ENCODE measurements at regions not wholly inside any gene's neighbourhood (a gene's known extent, or its start where the extent isn't known, plus 50 kb on each side); places are given as distances from the start of the nearest gene placed in this dataset.

DNA sequence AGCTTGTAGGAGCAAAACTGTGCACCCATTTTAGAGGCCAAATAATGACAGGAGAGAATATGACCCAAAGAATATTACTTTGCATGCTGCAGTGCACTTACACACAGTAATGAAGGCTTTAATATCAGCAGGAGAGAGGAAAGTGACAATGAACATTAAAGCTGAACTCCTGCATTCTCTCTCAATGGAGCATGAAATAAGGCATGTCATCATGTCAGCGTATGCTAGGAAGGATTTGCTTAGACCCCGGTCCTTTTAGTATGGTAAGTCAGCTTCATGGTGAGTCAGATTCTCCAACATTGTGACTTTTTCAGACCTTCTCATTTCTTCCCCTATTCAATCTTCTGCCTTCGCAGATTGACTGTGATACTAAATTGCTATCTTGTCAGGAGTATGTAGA lies 210.7 kb upstream of the TMPRSS15 start:
- TF ChIP-seq YY1 (IDR thresholded peaks at IDR 0.05; ENCODE audit: low read depth) (no peak), EP300 (IDR thresholded peaks at IDR 0.05; ENCODE audit: borderline replicate concordance) (no peak)

DNA sequence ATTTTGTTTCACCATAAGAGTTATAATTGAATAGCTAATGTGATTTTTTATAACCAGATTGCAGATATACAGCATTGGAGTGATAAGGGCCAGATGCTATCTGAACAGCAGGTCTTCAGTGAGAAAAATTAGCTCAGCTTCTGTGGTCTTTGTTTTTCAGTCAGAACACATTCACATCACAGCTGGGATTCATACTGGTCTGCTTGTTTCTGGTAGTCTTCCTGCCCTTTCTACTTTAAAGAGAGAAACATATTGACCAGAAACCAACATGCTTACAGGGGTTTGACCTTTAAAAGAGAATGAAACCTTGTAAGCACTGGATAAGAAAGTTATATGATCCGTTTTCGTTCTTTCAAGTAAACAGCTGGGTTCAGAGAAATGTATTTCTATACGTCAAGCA lies 213.7 kb upstream of the TMPRSS15 start:
- TF ChIP-seq TAF1 (IDR thresholded peaks at IDR 0.05; ENCODE audit: low read depth) (no peak), RAD21 (IDR thresholded peaks at IDR 0.05; ENCODE audit: low read depth) (no peak), CREB1 (IDR thresholded peaks at IDR 0.05; ENCODE audit: low read depth) (no peak), TCF12 (IDR thresholded peaks at IDR 0.05; ENCODE audit: low read depth) (no peak), ZBTB7A (IDR thresholded peaks at IDR 0.05; ENCODE audit: low read depth) (no peak)
- TF ChIP-seq, protein P1, sequence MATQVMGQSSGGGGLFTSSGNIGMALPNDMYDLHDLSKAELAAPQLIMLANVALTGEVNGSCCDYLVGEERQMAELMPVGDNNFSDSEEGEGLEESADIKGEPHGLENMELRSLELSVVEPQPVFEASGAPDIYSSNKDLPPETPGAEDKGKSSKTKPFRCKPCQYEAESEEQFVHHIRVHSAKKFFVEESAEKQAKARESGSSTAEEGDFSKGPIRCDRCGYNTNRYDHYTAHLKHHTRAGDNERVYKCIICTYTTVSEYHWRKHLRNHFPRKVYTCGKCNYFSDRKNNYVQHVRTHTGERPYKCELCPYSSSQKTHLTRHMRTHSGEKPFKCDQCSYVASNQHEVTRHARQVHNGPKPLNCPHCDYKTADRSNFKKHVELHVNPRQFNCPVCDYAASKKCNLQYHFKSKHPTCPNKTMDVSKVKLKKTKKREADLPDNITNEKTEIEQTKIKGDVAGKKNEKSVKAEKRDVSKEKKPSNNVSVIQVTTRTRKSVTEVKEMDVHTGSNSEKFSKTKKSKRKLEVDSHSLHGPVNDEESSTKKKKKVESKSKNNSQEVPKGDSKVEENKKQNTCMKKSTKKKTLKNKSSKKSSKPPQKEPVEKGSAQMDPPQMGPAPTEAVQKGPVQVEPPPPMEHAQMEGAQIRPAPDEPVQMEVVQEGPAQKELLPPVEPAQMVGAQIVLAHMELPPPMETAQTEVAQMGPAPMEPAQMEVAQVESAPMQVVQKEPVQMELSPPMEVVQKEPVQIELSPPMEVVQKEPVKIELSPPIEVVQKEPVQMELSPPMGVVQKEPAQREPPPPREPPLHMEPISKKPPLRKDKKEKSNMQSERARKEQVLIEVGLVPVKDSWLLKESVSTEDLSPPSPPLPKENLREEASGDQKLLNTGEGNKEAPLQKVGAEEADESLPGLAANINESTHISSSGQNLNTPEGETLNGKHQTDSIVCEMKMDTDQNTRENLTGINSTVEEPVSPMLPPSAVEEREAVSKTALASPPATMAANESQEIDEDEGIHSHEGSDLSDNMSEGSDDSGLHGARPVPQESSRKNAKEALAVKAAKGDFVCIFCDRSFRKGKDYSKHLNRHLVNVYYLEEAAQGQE (IDR thresholded peaks at IDR 0.05; ENCODE audit: low read depth) = no peak

DNA sequence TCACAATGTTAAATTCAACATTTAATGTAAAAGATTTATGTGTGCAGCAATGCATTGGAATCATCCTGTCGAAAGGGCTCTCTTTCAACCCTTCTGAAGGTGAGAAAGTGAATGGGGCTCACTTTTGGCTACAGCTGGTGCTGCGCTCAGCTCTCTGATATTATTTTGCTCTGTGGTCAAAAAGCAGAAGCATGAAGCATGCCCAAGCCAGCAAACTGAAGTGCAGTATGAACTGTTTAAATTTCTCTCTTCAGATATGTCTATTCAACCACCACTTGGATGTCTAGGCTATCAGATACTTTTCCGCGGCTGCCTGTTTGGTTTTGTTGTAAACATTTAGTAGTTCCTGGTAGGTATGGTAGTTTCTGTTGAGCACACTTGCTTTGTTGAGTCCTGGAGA lies 216.9 kb upstream of the TMPRSS15 start:
- TF ChIP-seq, protein P1 (IDR thresholded peaks at IDR 0.05; ENCODE audit: low read depth) = no peak
- TF ChIP-seq TAF1 (IDR thresholded peaks at IDR 0.05; ENCODE audit: low read depth) (no peak), NFIC (IDR thresholded peaks at IDR 0.05) (no peak), EGR1 (IDR thresholded peaks at IDR 0.05) (no peak), RAD21 (IDR thresholded peaks at IDR 0.05; ENCODE audit: low read depth) (no peak), CREB1 (IDR thresholded peaks at IDR 0.05; ENCODE audit: low read depth) (no peak), TEAD4 (IDR thresholded peaks at IDR 0.05) (no peak), CEBPB (IDR thresholded peaks at IDR 0.05) (no peak), FOXM1 (IDR thresholded peaks at IDR 0.05; ENCODE audit: borderline replicate concordance, low read depth) (no peak), EP300 (IDR thresholded peaks at IDR 0.05; ENCODE audit: borderline replicate concordance) (no peak), YY1 (IDR thresholded peaks at IDR 0.05; ENCODE audit: low read depth) (no peak)
- TF ChIP-seq, protein P2, sequence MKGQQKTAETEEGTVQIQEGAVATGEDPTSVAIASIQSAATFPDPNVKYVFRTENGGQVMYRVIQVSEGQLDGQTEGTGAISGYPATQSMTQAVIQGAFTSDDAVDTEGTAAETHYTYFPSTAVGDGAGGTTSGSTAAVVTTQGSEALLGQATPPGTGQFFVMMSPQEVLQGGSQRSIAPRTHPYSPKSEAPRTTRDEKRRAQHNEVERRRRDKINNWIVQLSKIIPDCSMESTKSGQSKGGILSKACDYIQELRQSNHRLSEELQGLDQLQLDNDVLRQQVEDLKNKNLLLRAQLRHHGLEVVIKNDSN (IDR thresholded peaks at IDR 0.05) = no peak
- TF ChIP-seq, protein P3, sequence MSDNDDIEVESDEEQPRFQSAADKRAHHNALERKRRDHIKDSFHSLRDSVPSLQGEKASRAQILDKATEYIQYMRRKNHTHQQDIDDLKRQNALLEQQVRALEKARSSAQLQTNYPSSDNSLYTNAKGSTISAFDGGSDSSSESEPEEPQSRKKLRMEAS (IDR thresholded peaks at IDR 0.05) = no peak

DNA sequence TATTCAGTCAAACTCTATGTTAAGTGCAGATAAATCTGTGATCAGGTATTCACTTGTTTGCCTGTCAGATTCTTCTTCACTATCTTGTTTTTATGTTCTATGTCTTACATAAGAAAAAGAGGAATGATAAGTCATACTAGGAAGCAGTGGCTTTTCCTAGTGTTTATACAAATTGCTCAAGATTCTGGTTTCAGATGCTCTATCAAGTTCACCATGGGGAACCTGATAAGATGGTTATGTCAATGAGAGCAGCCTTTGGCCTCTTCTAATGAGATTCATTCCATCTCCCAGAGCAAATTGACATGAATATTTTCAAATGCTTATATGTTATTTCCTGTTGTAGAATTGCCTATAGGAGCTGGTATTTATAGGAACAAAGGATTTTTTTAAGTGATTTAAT lies 218.8 kb upstream of the TMPRSS15 start:
- TF ChIP-seq YY1 (IDR thresholded peaks at IDR 0.05; ENCODE audit: low read depth) (no peak), TAF1 (IDR thresholded peaks at IDR 0.05; ENCODE audit: low read depth) (no peak), RAD21 (IDR thresholded peaks at IDR 0.05; ENCODE audit: low read depth) (no peak), CEBPB (IDR thresholded peaks at IDR 0.05) (no peak), FOXM1 (IDR thresholded peaks at IDR 0.05; ENCODE audit: borderline replicate concordance, low read depth) (no peak), EGR1 (IDR thresholded peaks at IDR 0.05) (no peak), ZBTB7A (IDR thresholded peaks at IDR 0.05; ENCODE audit: low read depth) (no peak), NFIC (IDR thresholded peaks at IDR 0.05) (no peak), CREB1 (IDR thresholded peaks at IDR 0.05; ENCODE audit: low read depth) (no peak), EP300 (IDR thresholded peaks at IDR 0.05; ENCODE audit: borderline replicate concordance) (no peak), TCF12 (IDR thresholded peaks at IDR 0.05; ENCODE audit: low read depth) (no peak), TEAD4 (IDR thresholded peaks at IDR 0.05) (no peak)
- TF ChIP-seq, protein P3 (IDR thresholded peaks at IDR 0.05) = no peak
- TF ChIP-seq, protein P2 (IDR thresholded peaks at IDR 0.05) = no peak
- TF ChIP-seq, protein P1 (IDR thresholded peaks at IDR 0.05; ENCODE audit: low read depth) = no peak

DNA sequence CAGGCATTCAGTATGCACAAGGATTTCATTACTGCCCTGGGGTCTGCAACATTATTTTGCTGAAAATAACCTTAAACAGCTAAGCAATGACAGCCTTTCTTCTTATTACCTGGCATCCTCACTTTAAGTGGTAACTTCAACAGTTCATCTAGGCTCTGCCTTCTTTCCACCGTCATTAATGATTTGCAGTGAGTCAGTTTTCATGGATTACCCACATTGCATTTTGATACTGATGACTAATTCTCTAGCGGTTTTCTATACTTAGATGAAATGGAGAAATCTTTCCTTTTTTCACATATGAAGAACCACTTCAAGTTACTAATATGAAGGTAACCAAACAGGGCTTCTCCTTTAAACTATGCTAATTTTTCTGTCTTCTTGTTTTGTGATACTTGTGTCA lies 226.9 kb upstream of the TMPRSS15 start:
- no peak for TF ChIP-seq YY1 (IDR thresholded peaks at IDR 0.05; ENCODE audit: low read depth)
- no peak for TF ChIP-seq CEBPB (IDR thresholded peaks at IDR 0.05)
- TF ChIP-seq, protein P1 (IDR thresholded peaks at IDR 0.05; ENCODE audit: low read depth) = no peak
- TF ChIP-seq CREB1 (IDR thresholded peaks at IDR 0.05; ENCODE audit: low read depth) = no peak
- TF ChIP-seq TCF12 (IDR thresholded peaks at IDR 0.05; ENCODE audit: low read depth) = no peak
- TF ChIP-seq FOXM1 (IDR thresholded peaks at IDR 0.05; ENCODE audit: borderline replicate concordance, low read depth) = no peak
- TF ChIP-seq ZBTB7A (IDR thresholded peaks at IDR 0.05; ENCODE audit: low read depth) = no peak
- TF ChIP-seq EGR1 (IDR thresholded peaks at IDR 0.05) = no peak
- TF ChIP-seq NFIC (IDR thresholded peaks at IDR 0.05) = no peak
- TF ChIP-seq TAF1 (IDR thresholded peaks at IDR 0.05; ENCODE audit: low read depth) = no peak
